22Rv1 (cell line): ENCODE measurements at regions not wholly inside any gene's neighbourhood (a gene's known extent, or its start where the extent isn't known, plus 50 kb on each side); places are given as distances from the start of the nearest gene placed in this dataset.

Source experiments
- H3K27ac ChIP-seq: fragments of 450-650 bp; 2 replicates; pipeline ENCODE4 v1.5.1; 2017
- ZFX ChIP-seq: fragments of 450-650 bp; IDR thresholded peaks from 2 replicates; pipeline ENCODE4 v1.6.1; 2017; ENCODE audit warnings: antibody characterized with exemption, borderline replicate concordance
- TF ChIP-seq, protein P1 (sequence below): fragments of 450-650 bp; IDR thresholded peaks from 2 replicates; pipeline ENCODE4 v1.5.1; 2017; ENCODE audit warnings: mild to moderate bottlenecking

DNA sequence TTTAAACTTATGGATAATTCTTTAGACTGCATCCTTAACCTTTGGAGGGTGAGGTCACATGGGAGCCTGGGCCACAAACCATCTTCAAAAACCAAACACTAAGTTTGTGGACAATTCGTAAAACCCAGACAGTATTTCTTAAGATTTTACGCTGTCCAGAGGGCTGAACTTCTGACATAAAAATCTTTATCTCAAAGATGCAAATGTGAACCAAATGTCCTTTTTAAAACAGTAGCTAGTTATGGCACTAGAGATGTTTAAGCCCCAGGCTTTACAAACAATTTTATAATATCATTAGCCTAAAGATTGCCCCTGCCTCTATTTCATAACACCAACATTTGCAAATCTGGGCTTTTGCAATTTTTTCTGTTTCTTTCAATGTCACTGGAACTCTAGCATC, 287.2 kb downstream of the SATB1 start:
- TF ChIP-seq, protein P1, sequence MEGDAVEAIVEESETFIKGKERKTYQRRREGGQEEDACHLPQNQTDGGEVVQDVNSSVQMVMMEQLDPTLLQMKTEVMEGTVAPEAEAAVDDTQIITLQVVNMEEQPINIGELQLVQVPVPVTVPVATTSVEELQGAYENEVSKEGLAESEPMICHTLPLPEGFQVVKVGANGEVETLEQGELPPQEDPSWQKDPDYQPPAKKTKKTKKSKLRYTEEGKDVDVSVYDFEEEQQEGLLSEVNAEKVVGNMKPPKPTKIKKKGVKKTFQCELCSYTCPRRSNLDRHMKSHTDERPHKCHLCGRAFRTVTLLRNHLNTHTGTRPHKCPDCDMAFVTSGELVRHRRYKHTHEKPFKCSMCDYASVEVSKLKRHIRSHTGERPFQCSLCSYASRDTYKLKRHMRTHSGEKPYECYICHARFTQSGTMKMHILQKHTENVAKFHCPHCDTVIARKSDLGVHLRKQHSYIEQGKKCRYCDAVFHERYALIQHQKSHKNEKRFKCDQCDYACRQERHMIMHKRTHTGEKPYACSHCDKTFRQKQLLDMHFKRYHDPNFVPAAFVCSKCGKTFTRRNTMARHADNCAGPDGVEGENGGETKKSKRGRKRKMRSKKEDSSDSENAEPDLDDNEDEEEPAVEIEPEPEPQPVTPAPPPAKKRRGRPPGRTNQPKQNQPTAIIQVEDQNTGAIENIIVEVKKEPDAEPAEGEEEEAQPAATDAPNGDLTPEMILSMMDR = no peak
- no peak for TF ChIP-seq ZFX
- H3K27ac ChIP-seq = no peak overlapping the region

DNA sequence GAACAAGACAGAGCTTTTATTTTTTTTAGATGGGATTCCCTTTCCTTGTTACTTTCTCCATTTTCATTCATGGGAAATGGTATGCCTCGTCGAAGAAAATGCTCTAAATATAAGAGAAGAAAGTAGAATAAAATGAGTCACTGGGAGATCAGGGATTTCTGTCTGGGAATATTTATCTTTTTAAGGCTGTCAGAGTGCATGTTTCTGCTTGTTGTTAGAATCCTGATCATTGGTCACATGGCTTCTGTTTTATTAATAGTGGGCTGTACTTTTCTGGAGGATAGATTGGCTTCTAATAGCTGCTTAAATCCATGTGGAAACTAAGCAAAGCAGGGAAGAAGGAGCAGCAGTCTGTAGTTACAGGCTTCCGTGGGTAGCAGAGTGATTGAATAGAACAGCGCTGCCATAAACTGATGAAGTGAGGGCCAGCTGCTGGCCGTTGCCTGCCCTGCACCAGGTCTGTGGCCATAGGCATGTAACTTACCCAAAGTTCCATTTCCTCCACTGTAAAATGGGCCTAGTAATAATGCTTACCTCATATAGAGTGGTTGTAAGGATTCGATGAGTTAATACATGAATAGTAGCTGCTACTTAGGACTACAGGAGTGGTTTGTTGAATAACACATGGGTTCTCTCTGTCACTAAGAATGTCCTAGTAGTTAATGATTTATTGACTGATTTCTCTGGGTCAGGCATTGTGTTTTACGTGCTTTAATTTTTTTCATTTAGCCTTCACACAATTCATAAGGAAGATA, 289.9 kb downstream of the SATB1 start:
- no peak overlapping the region for H3K27ac ChIP-seq

DNA sequence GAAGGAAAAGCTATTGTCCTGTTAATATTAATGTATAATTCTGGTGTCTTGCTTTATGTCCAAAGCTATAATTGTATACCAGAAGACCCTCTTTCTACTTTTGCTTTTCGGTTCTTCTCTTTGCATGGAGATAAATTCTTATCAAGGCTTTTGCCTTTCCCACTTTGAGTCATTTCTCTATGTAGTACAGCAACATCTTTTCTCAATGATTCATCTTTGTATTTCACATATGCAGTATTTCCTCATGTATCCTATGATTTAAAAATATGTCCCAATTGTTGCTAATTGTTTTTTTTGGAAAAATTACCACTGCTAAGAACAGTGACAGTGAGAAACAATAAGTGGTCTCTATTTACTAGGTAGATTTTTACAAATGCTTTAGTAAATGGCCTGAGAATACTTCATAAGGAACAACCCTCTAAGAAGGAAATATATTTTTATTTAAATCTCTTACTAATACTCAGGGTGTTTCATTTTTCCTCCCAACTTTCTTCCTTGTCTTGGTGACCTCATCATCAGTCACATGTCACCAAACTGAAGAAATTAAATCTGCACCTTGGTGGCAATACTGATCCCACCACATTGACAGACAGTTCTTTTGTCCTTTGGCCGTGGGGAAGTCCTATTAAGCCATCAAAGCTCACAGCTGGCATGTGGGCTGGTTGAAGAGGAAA, 290.6 kb downstream of the SATB1 start:
- TF ChIP-seq, protein P1 = no peak
- H3K27ac ChIP-seq = no peak overlapping the region

More for the DNA sequence above, 289.9 kb downstream of the SATB1 start:
- no peak for TF ChIP-seq ZFX
- TF ChIP-seq, protein P1 = no peak

DNA sequence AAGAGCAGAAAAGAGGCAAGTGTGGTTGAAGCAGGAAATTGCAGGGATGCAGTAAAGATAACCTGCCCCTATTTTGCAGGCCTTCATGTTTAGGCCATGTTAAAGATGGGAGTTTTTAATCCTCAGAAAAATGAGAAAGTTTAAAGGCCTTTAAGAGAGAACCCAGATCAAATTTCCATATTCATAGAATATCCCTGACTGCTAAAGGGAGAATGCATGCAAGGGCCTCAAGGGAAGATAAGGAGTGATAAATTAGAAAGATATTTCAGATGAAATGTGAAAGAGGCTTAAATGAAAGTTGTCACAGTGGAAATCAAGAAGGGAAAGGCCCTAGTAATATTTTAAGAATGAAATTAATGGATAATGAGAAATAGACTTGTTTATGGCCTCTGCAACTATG, 292.1 kb downstream of the SATB1 start:
- TF ChIP-seq ZFX = no peak
- TF ChIP-seq, protein P1 = no peak
- no peak overlapping the region for H3K27ac ChIP-seq

DNA sequence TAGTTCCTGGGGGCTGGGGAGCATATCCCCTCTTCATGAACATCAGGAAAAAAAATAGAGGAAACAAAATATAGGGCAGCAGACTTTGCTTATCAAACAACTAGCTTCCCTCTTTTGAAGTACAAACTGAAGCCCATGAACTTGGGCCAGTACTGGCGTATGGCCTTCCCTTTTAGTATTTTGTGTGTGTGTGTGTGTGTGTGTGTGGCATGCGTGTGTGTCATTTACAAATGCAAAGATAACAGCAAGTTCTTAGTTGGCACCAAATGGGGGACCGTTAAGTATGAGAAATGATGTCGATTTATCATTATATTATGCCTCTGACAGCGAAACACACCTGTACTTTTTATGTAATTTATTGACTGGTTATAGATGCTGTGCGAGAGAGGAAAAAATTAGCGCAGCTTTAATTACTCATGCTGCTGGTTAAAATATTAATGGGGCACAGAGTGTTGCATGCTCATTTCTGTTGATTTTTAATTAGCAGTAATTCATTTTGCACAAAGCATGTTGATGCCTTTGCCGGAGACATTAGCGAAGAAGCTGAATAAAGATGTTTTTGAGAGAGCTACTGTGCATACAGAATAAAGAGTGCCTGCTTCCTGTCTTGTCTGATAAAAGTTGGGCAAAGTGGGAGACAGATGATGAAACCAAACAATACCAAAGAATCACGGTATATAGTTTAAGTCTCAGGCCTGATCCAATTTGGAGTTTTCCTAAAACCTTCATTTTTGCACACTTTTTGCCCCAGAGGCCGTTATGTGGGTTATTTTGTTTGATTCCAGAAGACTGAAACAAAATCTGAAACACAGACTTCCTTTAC, 297.1 kb downstream of the SATB1 start:
- H3K27ac ChIP-seq = 0 out of 2 replicates have a peak overlapping the region, but pooled peaks have one; percentile 71

DNA sequence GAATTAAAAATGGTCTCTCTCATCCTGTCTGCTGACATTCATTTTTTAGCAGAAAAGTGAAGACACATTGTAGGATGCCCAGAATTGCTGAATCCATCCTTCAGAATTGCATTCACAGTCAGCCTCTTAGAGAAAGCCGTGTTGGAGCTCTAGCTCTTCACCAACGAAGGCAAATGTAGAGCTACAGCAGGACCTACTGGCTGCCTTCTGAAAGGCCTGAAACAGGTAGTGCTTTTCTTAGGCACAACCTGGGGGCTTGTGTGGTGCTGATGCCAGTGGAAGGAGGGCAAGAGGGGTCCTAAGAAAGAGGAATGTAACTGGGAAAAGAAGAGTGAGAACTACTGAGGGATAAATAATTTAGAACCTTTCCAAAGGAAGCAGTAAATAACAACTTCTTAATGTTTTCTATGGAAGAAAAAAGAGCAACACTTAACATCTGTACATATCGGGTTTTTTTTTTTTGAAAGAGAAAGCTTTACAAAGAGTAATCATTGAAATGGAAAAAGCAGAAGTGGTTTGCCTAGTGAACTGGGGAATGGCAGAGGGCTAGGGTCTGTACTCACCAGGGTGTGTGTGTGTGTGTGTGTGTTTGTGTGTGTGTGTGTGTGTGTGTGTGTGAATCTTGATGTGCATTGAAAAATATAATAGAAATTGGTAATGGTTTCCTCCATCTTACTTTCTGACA, 297.8 kb downstream of the SATB1 start:
- peak overlapping the region; percentile 71 for H3K27ac ChIP-seq
- TF ChIP-seq, protein P1 = 0 out of 2 replicates have a peak, but pooled peaks have one; percentile 14
- TF ChIP-seq ZFX = no peak

More for the DNA sequence above, 297.1 kb downstream of the SATB1 start:
- no peak for TF ChIP-seq ZFX
- TF ChIP-seq, protein P1 = no peak
